AG04450 (cell line): ENCODE measurements at regions not wholly inside any gene's neighbourhood (a gene's known extent, or its start where the extent isn't known, plus 50 kb on each side); places are given as distances from the start of the nearest gene placed in this dataset.

Experiments
- CTCF ChIA-PET: fragments of 300-600, 350-600 bp; formaldehyde crosslinking; extraction: SDS; loops from one replicate; lab custom pipeline; 2022; ENCODE audit warnings: antibody characterized with exemption, inconsistent platforms; lab: Charles Lee
- POLR2A ChIA-PET: fragments of 350-600 bp; formaldehyde crosslinking; extraction: SDS; loops from one replicate; lab custom pipeline; 2021; ENCODE audit warnings: antibody characterized with exemption, inconsistent platforms; lab: Yijun Ruan, JAX
- DNase-seq: peaks from one replicate; pipeline ENCODE4 v3.0.0-alpha.2; 2011; ENCODE audit warnings: low read depth, low spot score
- H3K27ac ChIP-seq: one replicate; pipeline ENCODE4 v1.5.1; 2012; ENCODE audit warnings: low read depth, low read length, control low read depth
- H3K27me3 ChIP-seq: one replicate; pipeline ENCODE4 v1.6.0; 2012; ENCODE audit warnings: low read length; ENCODE audit not compliant: control insufficient read depth, insufficient read depth
- H3K4me3 ChIP-seq: 2 replicates; pipeline ENCODE4 v1.5.1; 2011; ENCODE audit warnings: mild to moderate bottlenecking, low read depth, low read length, control low read depth
- H3K9me3 ChIP-seq: 2 replicates; pipeline ENCODE4 v1.5.1; 2012; ENCODE audit warnings: low read length; ENCODE audit not compliant: control insufficient read depth, insufficient read depth
- CTCF ChIP-seq: IDR thresholded peaks from 2 replicates; pipeline ENCODE4 v1.5.1; 2011; ENCODE audit warnings: low read depth, low read length, control low read depth, inconsistent platforms

- peak; percentile 68 for DNase-seq
- ChIA-PET CTCF (interaction anchor here (1.2 to 2.9 kb wide), 3 partner anchors 52 to 385 kb away, joined by 5 to 14 read pairs (median 6); no protein-coding TSS in a partner anchor), POLR2A (interaction anchor here (0.6 to 2.3 kb wide), 7 partner anchors 12 to 1937 kb away, joined by 4 to 10 read pairs (median 8); no protein-coding TSS in a partner anchor)
- no peak for TF ChIP-seq CTCF
- Histone ChIP-seq H3K27ac (no peak overlapping the region), H3K9me3 (no peaks in the 10 kb centered on the region), H3K27me3 (no peaks in the 10 kb centered on the region), H3K4me3 (no peak overlapping the region)
Observed at GRCh38 chr2:37781028-37781427, 109.6 kb upstream of the CDC42EP3 start.

GRCh38 chr2:37782155-37782673 is 110.8 kb upstream of the CDC42EP3 start:
- CTCF ChIA-PET = interaction anchor here (1.2 to 2.9 kb wide), 2 partner anchors 95 to 386 kb away, joined by 5 to 14 read pairs; no protein-coding TSS in a partner anchor
- POLR2A ChIA-PET = interaction anchor here (1.0 to 2.3 kb wide), 4 partner anchors 13 to 112 kb away, joined by 4 to 10 read pairs (median 6); no protein-coding TSS in a partner anchor
- Histone ChIP-seq H3K9me3 (peaks cover under 1% of the 10 kb centered on the region; the same call in 1 of the 2 replicates), H3K27me3 (no peaks in the 10 kb centered on the region), H3K27ac (peak overlapping the region; percentile 81), H3K4me3 (no peak overlapping the region)
- TF ChIP-seq CTCF = no peak
- DNase-seq = no peak

- no peak for DNase-seq
- Histone ChIP-seq H3K4me3 (no peak overlapping the region), H3K27ac (peak overlapping the region; percentile 81), H3K27me3 (no peaks in the 10 kb centered on the region), H3K9me3 (peaks cover 4% of the 10 kb centered on the region; the same call in 1 of the 2 replicates)
- ChIA-PET CTCF (interaction anchor here (0.6 to 2.9 kb wide), 2 partner anchors 38 to 94 kb away, joined by 3 to 14 read pairs; no protein-coding TSS in a partner anchor), POLR2A (interaction anchor here (1.0 to 2.3 kb wide), 4 partner anchors 14 to 113 kb away, joined by 4 to 10 read pairs (median 6); no protein-coding TSS in a partner anchor)
- no peak for TF ChIP-seq CTCF
Observed at GRCh38 chr2:37782721-37783371, 111.4 kb upstream of the CDC42EP3 start.

- H3K27ac ChIP-seq = no peak overlapping the region
- CTCF ChIA-PET = no interaction called here
- no peak for TF ChIP-seq CTCF
Observed at GRCh38 chr2:37783545-37783944, 112.1 kb upstream of the CDC42EP3 start.

More at GRCh38 chr2:37783545-37783944, 112.1 kb upstream of the CDC42EP3 start:
- POLR2A ChIA-PET = no interaction called here
- no peak for DNase-seq
- peaks cover 4% of the 10 kb centered on the region; the same call in 1 of the 2 replicates for H3K9me3 ChIP-seq
- no peak overlapping the region for H3K4me3 ChIP-seq
- H3K27me3 ChIP-seq = no peaks in the 10 kb centered on the region
